ENCODE measurements at regions not wholly inside any gene's neighbourhood (a gene's known extent, or its start where the extent isn't known, plus 50 kb on each side); places are given as distances from the start of the nearest gene placed in this dataset.
"Not testable (repeated sequence)": the region's sequence is repeated elsewhere in the genome, so short reads cannot be mapped to it uniquely, and the experiment has no call there.

- DNase-seq (ENCODE audit: low read depth) = no peak
These were observed 139.9 kb upstream of the ELL2 start for GRCh38 chr5:96101358-96102089.

- not testable (repeated sequence) for DNase-seq (ENCODE audit: low read depth)
These were observed 135.8 kb upstream of the ELL2 start for GRCh38 chr5:96097488-96097887.

GRCh38 chr5:96096724-96097123 lies 135.1 kb upstream of the ELL2 start:
- DNase-seq (ENCODE audit: low read depth) = no peak

- DNase-seq (ENCODE audit: low read depth) = no peak
These were observed 133.3 kb upstream of the ELL2 start for GRCh38 chr5:96094904-96095303.

GRCh38 chr5:96093890-96094381 lies 132.3 kb upstream of the ELL2 start:
- DNase-seq (ENCODE audit: low read depth) = no peak

- no peak for DNase-seq (ENCODE audit: low read depth)
These were observed 131.7 kb upstream of the ELL2 start for GRCh38 chr5:96093340-96093739.

GRCh38 chr5:96091874-96092273 lies 130.2 kb upstream of the ELL2 start:
- DNase-seq (ENCODE audit: low read depth) = no peak

GRCh38 chr5:96090215-96090614 lies 128.6 kb upstream of the ELL2 start:
- no peak for DNase-seq (ENCODE audit: low read depth)

GRCh38 chr5:96088706-96089498 lies 127.3 kb upstream of the ELL2 start:
- no peak for DNase-seq (ENCODE audit: low read depth)

- DNase-seq (ENCODE audit: low read depth) = no peak
These were observed 126.3 kb upstream of the ELL2 start for GRCh38 chr5:96087939-96088338.

- no peak for DNase-seq (ENCODE audit: low read depth)
These were observed 123.3 kb upstream of the ELL2 start for GRCh38 chr5:96084874-96085506.

GRCh38 chr5:96083361-96083881 lies 121.8 kb upstream of the ELL2 start:
- no peak for DNase-seq (ENCODE audit: low read depth)

GRCh38 chr5:96081276-96081858 lies 119.7 kb upstream of the ELL2 start:
- no peak for DNase-seq (ENCODE audit: low read depth)

- no peak for DNase-seq (ENCODE audit: low read depth)
These were observed 118.9 kb upstream of the ELL2 start for GRCh38 chr5:96080557-96080956.

- DNase-seq (ENCODE audit: low read depth) = no peak
These were observed 118.3 kb upstream of the ELL2 start for GRCh38 chr5:96079962-96080361.

- no peak for DNase-seq (ENCODE audit: low read depth)
These were observed 117.4 kb upstream of the ELL2 start for GRCh38 chr5:96079075-96079474.

- no peak for DNase-seq (ENCODE audit: low read depth)
These were observed 114.8 kb upstream of the ELL2 start for GRCh38 chr5:96076451-96076850.

GRCh38 chr5:96075579-96076289 lies 114.1 kb upstream of the ELL2 start:
- no peak for DNase-seq (ENCODE audit: low read depth)

GRCh38 chr5:96074870-96075269 lies 113.2 kb upstream of the ELL2 start:
- DNase-seq (ENCODE audit: low read depth) = no peak

- no peak for DNase-seq (ENCODE audit: low read depth)
These were observed 112.8 kb upstream of the ELL2 start for GRCh38 chr5:96074460-96074859.

- no peak for DNase-seq (ENCODE audit: low read depth)
These were observed 111.1 kb upstream of the ELL2 start for GRCh38 chr5:96072791-96073165.

Measured in forelimb muscle (tissue), 1 donor.